Activated naive CD8-positive, alpha-beta T cell (primary cell): ENCODE measurements at regions not wholly inside any gene's neighbourhood (a gene's known extent, or its start where the extent isn't known, plus 50 kb on each side); places are given as distances from the start of the nearest gene placed in this dataset.
"Not testable (repeated sequence)": the region's sequence is repeated elsewhere in the genome, so short reads cannot be mapped to it uniquely, and the experiment has no call there.

Experiments
- H3K27ac Mint-ChIP-seq: one replicate; pipeline ENCODE4 v1.8.0; 2021; ENCODE audit warnings: mixed read lengths
- H3K27me3 Mint-ChIP-seq: one replicate; pipeline ENCODE4 v1.8.0; 2021; ENCODE audit warnings: mixed read lengths
- H3K36me3 Mint-ChIP-seq: one replicate; pipeline ENCODE4 v1.8.0; 2021; ENCODE audit warnings: mixed read lengths
- H3K4me1 Mint-ChIP-seq: one replicate; pipeline ENCODE4 v1.8.0; 2021; ENCODE audit warnings: low read depth, mixed read lengths
- H3K4me3 Mint-ChIP-seq: one replicate; pipeline ENCODE4 v1.8.0; 2021; ENCODE audit warnings: mild to moderate bottlenecking, mixed read lengths
- H3K9me3 Mint-ChIP-seq: one replicate; pipeline ENCODE4 v1.8.0; 2021; ENCODE audit warnings: low read depth, mixed read lengths

- Mint-ChIP-seq H3K27me3 (no peaks in the 10 kb centered on the region), H3K9me3 (peaks cover 12% of the 10 kb centered on the region), H3K4me3 (no peak overlapping the region)
Observed at GRCh38 chr17:71634376-71634775, 486.4 kb upstream of the SOX9 start.

GRCh38 chr17:71635187-71635586, 485.6 kb upstream of the SOX9 start:
- Mint-ChIP-seq H3K4me3 (no peak overlapping the region), H3K36me3 (no peaks in the 10 kb centered on the region), H3K27me3 (no peaks in the 10 kb centered on the region), H3K4me1 (no peaks in the 10 kb centered on the region), H3K27ac (no peak overlapping the region), H3K9me3 (peaks cover 14% of the 10 kb centered on the region)

More at GRCh38 chr17:71634376-71634775, 486.4 kb upstream of the SOX9 start:
- no peaks in the 10 kb centered on the region for H3K4me1 Mint-ChIP-seq
- H3K27ac Mint-ChIP-seq = no peak overlapping the region
- no peaks in the 10 kb centered on the region for H3K36me3 Mint-ChIP-seq

GRCh38 chr17:71636644-71637043, 484.2 kb upstream of the SOX9 start:
- Mint-ChIP-seq H3K27ac (no peak overlapping the region), H3K4me1 (no peaks in the 10 kb centered on the region), H3K9me3 (peaks cover 18% of the 10 kb centered on the region), H3K27me3 (no peaks in the 10 kb centered on the region), H3K36me3 (no peaks in the 10 kb centered on the region), H3K4me3 (no peak overlapping the region)

DNA sequence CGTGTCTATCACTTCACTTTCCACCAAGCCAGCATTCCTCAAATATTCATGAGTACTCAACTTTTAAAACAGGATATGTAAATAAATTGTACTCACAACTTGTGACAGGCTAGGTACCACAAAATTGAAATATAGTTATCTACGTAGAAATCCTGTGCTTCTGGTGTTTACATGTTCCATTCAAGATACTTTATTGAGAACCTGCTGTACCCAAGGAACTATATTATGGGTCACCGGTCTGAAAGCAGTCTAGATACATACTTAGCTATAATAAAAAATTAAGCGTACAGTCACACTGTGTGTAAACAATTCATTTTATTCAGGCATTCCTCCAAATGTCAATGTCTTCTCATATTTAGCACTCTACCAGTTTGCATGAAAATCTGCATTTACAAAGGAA, 482.2 kb upstream of the SOX9 start:
- Mint-ChIP-seq H3K4me1 (no peaks in the 10 kb centered on the region), H3K4me3 (no peak overlapping the region)

DNA sequence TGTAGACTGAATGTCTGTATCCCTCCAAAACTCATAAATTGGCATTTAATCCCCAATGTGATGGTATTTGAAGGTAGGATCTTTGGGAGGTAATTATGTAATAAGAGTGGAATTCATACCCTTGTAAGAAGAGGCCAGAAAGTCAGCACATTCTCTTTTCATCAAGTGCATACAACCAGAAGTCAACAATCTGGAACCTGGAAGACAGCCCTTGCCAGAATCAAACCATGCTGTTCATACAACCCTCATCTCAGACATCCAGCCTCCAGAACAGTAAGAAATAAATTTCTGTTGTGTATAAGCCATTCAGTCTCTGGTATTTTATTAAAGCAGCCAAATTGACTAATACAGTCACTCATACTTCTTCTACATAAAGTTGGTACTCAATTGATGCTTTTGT, 481.0 kb upstream of the SOX9 start:
- Mint-ChIP-seq H3K4me1 (no peaks in the 10 kb centered on the region), H3K9me3 (peaks cover 18% of the 10 kb centered on the region), H3K27ac (no peak overlapping the region), H3K27me3 (no peaks in the 10 kb centered on the region), H3K36me3 (no peaks in the 10 kb centered on the region), H3K4me3 (no peak overlapping the region)

More for the DNA sequence above, 482.2 kb upstream of the SOX9 start:
- Mint-ChIP-seq H3K9me3 (peaks cover 13% of the 10 kb centered on the region), H3K27ac (no peak overlapping the region), H3K36me3 (no peaks in the 10 kb centered on the region), H3K27me3 (no peaks in the 10 kb centered on the region)

- H3K9me3 Mint-ChIP-seq, H3K36me3 Mint-ChIP-seq, H3K4me3 Mint-ChIP-seq, H3K4me1 Mint-ChIP-seq, H3K27me3 Mint-ChIP-seq, H3K27ac Mint-ChIP-seq: not testable (repeated sequence)
Observed at GRCh38 chr17:71646890-71647289, 473.9 kb upstream of the SOX9 start.

DNA sequence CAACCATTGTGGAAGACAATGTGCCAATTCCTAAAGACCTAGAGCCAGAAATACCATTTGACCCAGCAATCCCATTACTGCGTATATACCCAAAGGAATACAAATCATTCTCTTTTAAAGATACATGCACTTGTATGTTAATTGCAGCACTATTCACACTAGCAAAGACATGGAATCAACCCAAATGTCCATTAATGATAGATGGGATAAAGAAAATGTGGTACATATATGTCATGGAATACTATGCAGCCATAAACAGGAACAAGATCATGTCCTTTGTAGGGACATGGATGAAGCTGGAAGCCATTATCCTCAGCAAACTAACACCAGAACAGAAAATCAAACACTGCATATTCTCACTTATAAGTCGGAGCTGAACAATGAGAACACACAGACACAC, 472.5 kb upstream of the SOX9 start:
- not testable (repeated sequence) for H3K36me3 Mint-ChIP-seq, H3K4me1 Mint-ChIP-seq, H3K4me3 Mint-ChIP-seq, H3K27me3 Mint-ChIP-seq, H3K27ac Mint-ChIP-seq, H3K9me3 Mint-ChIP-seq

DNA sequence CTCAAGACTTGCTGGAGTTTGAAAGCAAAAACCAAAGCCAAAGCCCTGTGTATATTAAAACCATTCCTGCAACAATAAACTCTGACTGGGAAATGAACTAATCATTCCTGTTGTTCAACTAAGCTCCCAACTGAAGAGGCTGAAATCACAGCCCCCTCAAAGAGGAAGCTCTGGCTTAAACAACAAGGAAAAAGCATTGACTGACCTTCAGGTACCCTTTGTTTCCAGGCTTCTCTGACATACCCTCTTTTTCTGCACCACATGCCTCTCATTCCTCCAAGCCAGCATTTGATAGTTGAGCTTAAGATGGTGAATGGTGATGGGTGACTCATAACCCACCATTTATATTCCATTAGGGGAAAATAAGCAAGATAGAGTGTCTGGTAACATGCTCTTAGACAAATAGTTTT, 470.9 kb upstream of the SOX9 start:
- Mint-ChIP-seq H3K9me3 (no peaks in the 10 kb centered on the region), H3K27ac (no peak overlapping the region), H3K4me3 (no peak overlapping the region), H3K36me3 (no peaks in the 10 kb centered on the region), H3K4me1 (no peaks in the 10 kb centered on the region), H3K27me3 (no peaks in the 10 kb centered on the region)

GRCh38 chr17:71655542-71655941, 465.3 kb upstream of the SOX9 start:
- no peaks in the 10 kb centered on the region for H3K27me3 Mint-ChIP-seq
- H3K9me3 Mint-ChIP-seq = peaks cover 12% of the 10 kb centered on the region
- no peak overlapping the region for H3K27ac Mint-ChIP-seq
- no peaks in the 10 kb centered on the region for H3K36me3 Mint-ChIP-seq
- no peak overlapping the region for H3K4me3 Mint-ChIP-seq
- H3K4me1 Mint-ChIP-seq = no peaks in the 10 kb centered on the region

GRCh38 chr17:71656964-71657858, 463.6 kb upstream of the SOX9 start:
- Mint-ChIP-seq H3K4me3 (no peak overlapping the region), H3K27ac (no peak overlapping the region), H3K9me3 (peaks cover 12% of the 10 kb centered on the region)

GRCh38 chr17:71658996-71659395, 461.8 kb upstream of the SOX9 start:
- no peak overlapping the region for H3K27ac Mint-ChIP-seq
- H3K4me3 Mint-ChIP-seq = no peak overlapping the region
- no peaks in the 10 kb centered on the region for H3K4me1 Mint-ChIP-seq
- H3K27me3 Mint-ChIP-seq = no peaks in the 10 kb centered on the region
- H3K36me3 Mint-ChIP-seq = no peaks in the 10 kb centered on the region
- peaks cover 13% of the 10 kb centered on the region for H3K9me3 Mint-ChIP-seq

More at GRCh38 chr17:71656964-71657858, 463.6 kb upstream of the SOX9 start:
- no peaks in the 10 kb centered on the region for H3K36me3 Mint-ChIP-seq
- no peaks in the 10 kb centered on the region for H3K27me3 Mint-ChIP-seq
- H3K4me1 Mint-ChIP-seq = no peaks in the 10 kb centered on the region

DNA sequence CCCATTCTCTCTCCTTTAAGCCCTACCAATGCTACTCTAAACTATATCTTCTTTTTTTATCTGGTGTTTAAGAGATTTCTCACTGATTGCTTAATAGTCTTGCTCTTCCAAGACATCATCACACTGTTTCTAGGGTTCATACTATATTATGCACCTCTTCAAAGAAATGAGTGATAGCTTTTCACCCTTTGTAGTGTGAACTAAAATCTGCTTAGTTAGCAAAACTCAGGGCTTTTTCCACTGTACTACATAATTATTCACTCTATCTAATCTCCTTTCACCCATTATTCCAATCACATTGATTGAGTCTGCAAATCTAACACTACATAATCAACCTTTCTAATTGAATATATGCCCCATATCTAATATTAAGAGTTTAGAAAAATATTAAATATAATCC, 456.0 kb upstream of the SOX9 start:
- no peaks in the 10 kb centered on the region for H3K27me3 Mint-ChIP-seq
- H3K4me1 Mint-ChIP-seq = no peaks in the 10 kb centered on the region
- no peak overlapping the region for H3K4me3 Mint-ChIP-seq
- no peaks in the 10 kb centered on the region for H3K36me3 Mint-ChIP-seq
- no peak overlapping the region for H3K27ac Mint-ChIP-seq
- H3K9me3 Mint-ChIP-seq = peaks cover 12% of the 10 kb centered on the region

GRCh38 chr17:71666047-71666446, 454.8 kb upstream of the SOX9 start:
- no peaks in the 10 kb centered on the region for H3K4me1 Mint-ChIP-seq
- no peaks in the 10 kb centered on the region for H3K36me3 Mint-ChIP-seq
- no peak overlapping the region for H3K27ac Mint-ChIP-seq
- H3K27me3 Mint-ChIP-seq = no peaks in the 10 kb centered on the region
- H3K9me3 Mint-ChIP-seq = peaks cover 16% of the 10 kb centered on the region
- no peak overlapping the region for H3K4me3 Mint-ChIP-seq

DNA sequence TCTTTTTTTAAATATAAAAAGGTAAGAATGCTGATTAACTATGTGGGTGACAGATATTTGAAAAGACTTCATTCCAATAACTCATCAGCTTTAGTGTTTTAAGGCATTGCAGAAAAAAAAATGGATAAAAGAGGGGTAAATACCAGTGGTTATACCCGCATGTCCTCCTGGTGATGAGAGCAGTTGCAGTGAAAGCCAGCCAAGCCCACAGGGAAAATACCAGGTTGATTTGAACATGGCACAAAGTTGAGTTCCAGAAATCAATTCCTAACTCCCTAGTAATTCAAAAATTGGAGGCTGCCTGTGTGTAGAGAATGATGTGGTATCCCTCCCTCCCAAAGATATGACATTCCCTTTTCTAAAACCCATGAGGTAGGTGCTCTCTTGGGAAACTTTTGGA, 453.2 kb upstream of the SOX9 start:
- no peaks in the 10 kb centered on the region for H3K27me3 Mint-ChIP-seq
- H3K36me3 Mint-ChIP-seq = no peaks in the 10 kb centered on the region
- no peak overlapping the region for H3K4me3 Mint-ChIP-seq
- peaks cover 16% of the 10 kb centered on the region for H3K9me3 Mint-ChIP-seq
- H3K27ac Mint-ChIP-seq = no peak overlapping the region
- no peaks in the 10 kb centered on the region for H3K4me1 Mint-ChIP-seq

GRCh38 chr17:71668807-71669206, 452.0 kb upstream of the SOX9 start:
- Mint-ChIP-seq H3K4me3 (no peak overlapping the region), H3K36me3 (no peaks in the 10 kb centered on the region), H3K27ac (no peak overlapping the region), H3K4me1 (no peaks in the 10 kb centered on the region), H3K27me3 (no peaks in the 10 kb centered on the region), H3K9me3 (peaks cover 16% of the 10 kb centered on the region)

GRCh38 chr17:71677439-71677838, 443.4 kb upstream of the SOX9 start:
- H3K36me3 Mint-ChIP-seq = no peaks in the 10 kb centered on the region
- no peak overlapping the region for H3K27ac Mint-ChIP-seq
- H3K27me3 Mint-ChIP-seq = no peaks in the 10 kb centered on the region
- peaks cover 3% of the 10 kb centered on the region for H3K9me3 Mint-ChIP-seq
- H3K4me3 Mint-ChIP-seq = no peak overlapping the region
- H3K4me1 Mint-ChIP-seq = no peaks in the 10 kb centered on the region
